ENCODE measurements at regions not wholly inside any gene's neighbourhood (a gene's known extent, or its start where the extent isn't known, plus 50 kb on each side); places are given as distances from the start of the nearest gene placed in this dataset.

DNA sequence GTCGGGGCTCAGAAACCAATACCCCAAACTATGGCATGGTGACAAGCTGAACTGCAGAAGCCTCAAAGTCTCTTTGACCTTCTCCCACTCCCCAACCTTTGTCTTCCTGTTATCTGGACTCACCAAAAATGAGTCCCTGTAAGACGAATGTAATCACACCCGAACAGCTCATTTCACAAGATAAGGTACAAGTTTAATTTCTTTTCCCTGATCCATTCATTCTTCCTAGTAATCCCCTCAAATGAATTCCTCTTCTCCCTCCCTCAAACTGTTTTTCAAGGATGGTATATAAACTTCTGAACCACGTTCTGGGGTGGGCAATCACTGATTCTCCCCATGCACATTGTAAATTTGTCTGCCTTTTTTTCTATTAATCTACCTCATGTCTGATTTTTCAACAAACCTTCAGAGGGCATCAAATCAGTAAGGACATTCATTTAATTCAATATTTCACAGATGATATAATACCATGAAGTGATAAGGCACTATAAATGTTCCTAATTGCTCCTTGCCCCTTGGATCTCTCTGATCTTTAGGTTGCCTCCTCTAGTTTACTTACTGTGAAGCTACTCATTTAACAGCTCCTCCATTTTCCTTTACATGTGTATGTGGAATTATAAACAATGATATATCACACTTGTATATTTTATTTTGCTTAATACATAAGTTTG is 77.2 kb downstream of the OR2B2 start:
- TF ChIP-seq POLR2A (IDR thresholded peaks at IDR 0.05) = no peak
- TF ChIP-seq, protein P1, sequence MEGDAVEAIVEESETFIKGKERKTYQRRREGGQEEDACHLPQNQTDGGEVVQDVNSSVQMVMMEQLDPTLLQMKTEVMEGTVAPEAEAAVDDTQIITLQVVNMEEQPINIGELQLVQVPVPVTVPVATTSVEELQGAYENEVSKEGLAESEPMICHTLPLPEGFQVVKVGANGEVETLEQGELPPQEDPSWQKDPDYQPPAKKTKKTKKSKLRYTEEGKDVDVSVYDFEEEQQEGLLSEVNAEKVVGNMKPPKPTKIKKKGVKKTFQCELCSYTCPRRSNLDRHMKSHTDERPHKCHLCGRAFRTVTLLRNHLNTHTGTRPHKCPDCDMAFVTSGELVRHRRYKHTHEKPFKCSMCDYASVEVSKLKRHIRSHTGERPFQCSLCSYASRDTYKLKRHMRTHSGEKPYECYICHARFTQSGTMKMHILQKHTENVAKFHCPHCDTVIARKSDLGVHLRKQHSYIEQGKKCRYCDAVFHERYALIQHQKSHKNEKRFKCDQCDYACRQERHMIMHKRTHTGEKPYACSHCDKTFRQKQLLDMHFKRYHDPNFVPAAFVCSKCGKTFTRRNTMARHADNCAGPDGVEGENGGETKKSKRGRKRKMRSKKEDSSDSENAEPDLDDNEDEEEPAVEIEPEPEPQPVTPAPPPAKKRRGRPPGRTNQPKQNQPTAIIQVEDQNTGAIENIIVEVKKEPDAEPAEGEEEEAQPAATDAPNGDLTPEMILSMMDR (IDR thresholded peaks at IDR 0.05 in 8 of 11, conservative IDR thresholded peaks at IDR 0.05 in 3 of 11) = no peak
